ENCODE measurements at regions not wholly inside any gene's neighbourhood (a gene's known extent, or its start where the extent isn't known, plus 50 kb on each side); places are given as distances from the start of the nearest gene placed in this dataset.

- Histone ChIP-seq H3K27ac (no peak overlapping the region), H3K9me3 (no peaks in the 10 kb centered on the region), H3K4me3 (no peak overlapping the region), H3K4me1 (no peaks in the 10 kb centered on the region), H3K27me3 (no peaks in the 10 kb centered on the region), H3K36me3 (no peaks in the 10 kb centered on the region)
- TF ChIP-seq CTCF (IDR thresholded peaks at IDR 0.05) (no peak), POLR2A (IDR thresholded peaks at IDR 0.05) (no peak), POLR2AphosphoS5 (IDR thresholded peaks at IDR 0.05) (no peak), EP300 (IDR thresholded peaks at IDR 0.05; ENCODE audit: low read depth) (no peak)
- in situ Hi-C loops (cut with MboI; ENCODE audit: low pct_ligation_motif_present in 1 of 4, low pct_unique_long_range_greater_than_20kb in 1 of 4, low sequenced_read_pairs in 3 of 4): no loop called here
- 69 to 73% methylated on average over 6 to 7 of the region's 7 CpGs for WGBS, 2 donors (ENCODE audit: low coverage in 1 of 2)
- DNase-seq: no peak
- intact Hi-C loops (cut with DNase I; ENCODE audit: low total_unique reads): no loop called here
These were observed 80.9 kb upstream of the ESRRG start for GRCh38 chr1:216804111-216804510.

GRCh38 chr1:216794586-216794985, 71.4 kb upstream of the ESRRG start:
- H3K27me3 ChIP-seq: no peaks in the 10 kb centered on the region
- TF ChIP-seq POLR2A (IDR thresholded peaks at IDR 0.05) (no peak), CTCF (IDR thresholded peaks at IDR 0.05) (no peak), POLR2AphosphoS5 (IDR thresholded peaks at IDR 0.05) (no peak), EP300 (IDR thresholded peaks at IDR 0.05; ENCODE audit: low read depth) (no peak)
- H3K27ac ChIP-seq: no peak overlapping the region
- no peak overlapping the region for H3K4me3 ChIP-seq
- no peaks in the 10 kb centered on the region for H3K36me3 ChIP-seq
- intact Hi-C loops (cut with DNase I; ENCODE audit: low total_unique reads): no loop called here
- no peak for DNase-seq
- no peaks in the 10 kb centered on the region for H3K9me3 ChIP-seq
- H3K4me1 ChIP-seq: no peaks in the 10 kb centered on the region
- in situ Hi-C loops (cut with MboI; ENCODE audit: low pct_ligation_motif_present in 1 of 4, low pct_unique_long_range_greater_than_20kb in 1 of 4, low sequenced_read_pairs in 3 of 4): no loop called here

GRCh38 chr1:216793973-216794372, 70.7 kb upstream of the ESRRG start:
- no peaks in the 10 kb centered on the region for H3K36me3 ChIP-seq
- no peak for TF ChIP-seq EP300 (IDR thresholded peaks at IDR 0.05; ENCODE audit: low read depth)
- TF ChIP-seq POLR2A (IDR thresholded peaks at IDR 0.05): no peak
- no peak for TF ChIP-seq CTCF (IDR thresholded peaks at IDR 0.05)
- TF ChIP-seq POLR2AphosphoS5 (IDR thresholded peaks at IDR 0.05): no peak
- H3K4me1 ChIP-seq: no peaks in the 10 kb centered on the region
- H3K9me3 ChIP-seq: no peaks in the 10 kb centered on the region
- H3K27ac ChIP-seq: no peak overlapping the region
- H3K4me3 ChIP-seq: no peak overlapping the region
- no peaks in the 10 kb centered on the region for H3K27me3 ChIP-seq
- DNase-seq: no peak
- 83 to 89% methylated on average over 3 to 4 of the region's 4 CpGs for WGBS, 2 donors (ENCODE audit: low coverage in 1 of 2)
- intact Hi-C loops (cut with DNase I; ENCODE audit: low total_unique reads): no loop called here
- in situ Hi-C loops (cut with MboI; ENCODE audit: low pct_ligation_motif_present in 1 of 4, low pct_unique_long_range_greater_than_20kb in 1 of 4, low sequenced_read_pairs in 3 of 4): no loop called here

- H3K36me3 ChIP-seq: no peaks in the 10 kb centered on the region
- TF ChIP-seq POLR2A (IDR thresholded peaks at IDR 0.05): no peak
- no peak for TF ChIP-seq EP300 (IDR thresholded peaks at IDR 0.05; ENCODE audit: low read depth)
- TF ChIP-seq CTCF (IDR thresholded peaks at IDR 0.05): no peak
- no peak for TF ChIP-seq POLR2AphosphoS5 (IDR thresholded peaks at IDR 0.05)
- H3K9me3 ChIP-seq: no peaks in the 10 kb centered on the region
- H3K27ac ChIP-seq: no peak overlapping the region
- no peaks in the 10 kb centered on the region for H3K27me3 ChIP-seq
- DNase-seq: no peak
- no peak overlapping the region for H3K4me3 ChIP-seq
- intact Hi-C loops (cut with DNase I; ENCODE audit: low total_unique reads): no loop called here
- in situ Hi-C loops (cut with MboI; ENCODE audit: low pct_ligation_motif_present in 1 of 4, low pct_unique_long_range_greater_than_20kb in 1 of 4, low sequenced_read_pairs in 3 of 4): no loop called here
- H3K4me1 ChIP-seq: no peaks in the 10 kb centered on the region
These were observed 70.1 kb upstream of the ESRRG start for GRCh38 chr1:216793303-216793702.
